Mesenchymal stem cell (in vitro differentiated cells and primary cell): ENCODE measurements at regions not wholly inside any gene's neighbourhood (a gene's known extent, or its start where the extent isn't known, plus 50 kb on each side); places are given as distances from the start of the nearest gene placed in this dataset.

Experiments
- DNase-seq: peaks from one replicate; pipeline ENCODE4 v3.0.0-alpha.2; 2013
- H2AFZ ChIP-seq: one replicate; pipeline ENCODE4 v1.6.1; 2013; ENCODE audit warnings: low read depth, mild to moderate bottlenecking, control low read depth, inconsistent platforms, low read length, moderate library complexity
- H2AK5ac ChIP-seq: 2 replicates; pipeline ENCODE4 v1.6.1; 2013; ENCODE audit warnings: low read length, moderate library complexity, mild to moderate bottlenecking, inconsistent platforms; ENCODE audit not compliant: severe bottlenecking
- H2BK120ac ChIP-seq: one replicate; pipeline ENCODE4 v1.6.1; 2013; ENCODE audit warnings: low read depth, mild to moderate bottlenecking, inconsistent platforms, low read length, moderate library complexity
- H2BK12ac ChIP-seq, 2 experiments: one replicate each; pipeline ENCODE4 v1.6.1; 2013; ENCODE audit warnings: inconsistent platforms in 2 of 2, low read length in 2 of 2, mild to moderate bottlenecking in 2 of 2, moderate library complexity in 2 of 2, control low read depth in 1 of 2
- H2BK15ac ChIP-seq: one replicate; pipeline ENCODE4 v1.6.1; 2013; ENCODE audit warnings: mild to moderate bottlenecking, low read depth, inconsistent platforms; ENCODE audit not compliant: poor library complexity, severe bottlenecking
- H2BK5ac ChIP-seq: 2 replicates; pipeline ENCODE4 v1.6.1; 2013; ENCODE audit warnings: low read depth, mild to moderate bottlenecking, low read length, control low read depth, inconsistent platforms; ENCODE audit not compliant: poor library complexity, severe bottlenecking
- H3K14ac ChIP-seq, 2 experiments: one replicate each; pipeline ENCODE4 v1.6.1; 2013; ENCODE audit warnings: inconsistent platforms in 2 of 2, low read length in 2 of 2, control low read depth in 1 of 2, mild to moderate bottlenecking in 1 of 2, moderate library complexity in 1 of 2
- H3K18ac ChIP-seq, 2 experiments: one replicate each; pipeline ENCODE4 v1.6.1; 2013; ENCODE audit warnings: inconsistent platforms in 2 of 2, low read length in 2 of 2, control low read depth in 1 of 2, low read depth in 1 of 2, mild to moderate bottlenecking in 1 of 2
- H3K23ac ChIP-seq, 2 experiments: one replicate each; pipeline ENCODE4 v1.6.1; 2013; ENCODE audit warnings: inconsistent platforms in 2 of 2, low read length in 2 of 2, mild to moderate bottlenecking in 2 of 2, moderate library complexity in 2 of 2, control low read depth in 1 of 2
- H3K27ac ChIP-seq: 2 replicates; pipeline ENCODE4 v1.5.1; 2013; ENCODE audit warnings: mild to moderate bottlenecking, moderate library complexity, low read length, control low read depth, inconsistent platforms; ENCODE audit not compliant: poor library complexity, severe bottlenecking
- H3K27me3 ChIP-seq, 2 experiments: 2 replicates each; pipeline versions ENCODE4 v1.6.1 to v1.7.0; 2013; ENCODE audit warnings: low read length in 2 of 2, mild to moderate bottlenecking in 2 of 2, moderate library complexity in 2 of 2, control low read depth in 1 of 2, inconsistent platforms in 1 of 2; ENCODE audit not compliant: control insufficient read depth in 1 of 2, insufficient read depth in 1 of 2
- H3K36me3 ChIP-seq, 2 experiments: 2 replicates each; pipeline versions ENCODE4 v1.6.1 to v1.7.0; 2013; ENCODE audit warnings: low read length in 2 of 2, control low read depth in 1 of 2, inconsistent platforms in 1 of 2, low read depth in 1 of 2, mild to moderate bottlenecking in 1 of 2; ENCODE audit not compliant: insufficient read depth in 2 of 2, control insufficient read depth in 1 of 2
- H3K4ac ChIP-seq, 2 experiments: one replicate each; pipeline ENCODE4 v1.6.1; 2013; ENCODE audit warnings: inconsistent platforms in 2 of 2, low read length in 2 of 2, mild to moderate bottlenecking in 2 of 2, moderate library complexity in 2 of 2, control low read depth in 1 of 2, low read depth in 1 of 2
- H3K4me1 ChIP-seq: 2 replicates; pipeline ENCODE4 v1.6.1; 2013; ENCODE audit warnings: low read depth, low read length, control low read depth; ENCODE audit not compliant: control insufficient read depth, insufficient read depth
- H3K4me2 ChIP-seq: 2 replicates; pipeline ENCODE4 v1.6.1; 2013; ENCODE audit warnings: low read length, mild to moderate bottlenecking, inconsistent platforms; ENCODE audit not compliant: poor library complexity, severe bottlenecking
- H3K4me3 ChIP-seq, 2 experiments: 2 replicates each; pipeline versions ENCODE4 v1.5.1 to v1.7.0; 2013; ENCODE audit warnings: low read length in 2 of 2, mild to moderate bottlenecking in 2 of 2, control low read depth in 1 of 2, low read depth in 1 of 2; ENCODE audit not compliant: insufficient read depth in 1 of 2
- H3K79me1 ChIP-seq: replicated peaks from 2 replicates; pipeline ENCODE4 v1.6.1; 2013; ENCODE audit warnings: mild to moderate bottlenecking, control low read depth, low read length, inconsistent platforms; ENCODE audit not compliant: poor library complexity, severe bottlenecking
- H3K9ac ChIP-seq: 2 replicates; pipeline ENCODE4 v1.7.0; 2013; ENCODE audit warnings: mild to moderate bottlenecking, low read length, moderate library complexity
- H3K9me3 ChIP-seq: 2 replicates; pipeline ENCODE4 v1.7.0; 2013; ENCODE audit warnings: mild to moderate bottlenecking, low read length; ENCODE audit not compliant: control insufficient read depth
- H4K8ac ChIP-seq: one replicate; pipeline ENCODE4 v1.6.1; 2013; ENCODE audit warnings: inconsistent platforms, mild to moderate bottlenecking, low read length, moderate library complexity
- H4K91ac ChIP-seq: one replicate; pipeline ENCODE4 v1.6.1; 2013; ENCODE audit warnings: mild to moderate bottlenecking, low read length, inconsistent platforms
- WGBS: methylation state at CpG from one replicate; pipeline ENCODE4 v1.1.7; 2013; ENCODE audit warnings: mixed read lengths; 5-methylcytosine and 5-hydroxymethylcytosine counted together

GRCh38 chr4:15145709-15146108, 143.4 kb downstream of the CPEB2 start:
- Histone ChIP-seq H2AFZ (no peak overlapping the region), H3K4me1 (peaks cover 17% of the 10 kb centered on the region), H3K9ac (no peak overlapping the region), H2BK12ac (no peak overlapping the region), H3K4ac (no peak overlapping the region), H4K8ac (no peak overlapping the region), H3K18ac (no peak overlapping the region), H3K14ac (no peak overlapping the region), H3K36me3 (no peaks in the 10 kb centered on the region), H3K79me1 (no peaks in the 10 kb centered on the region), H3K4me3 (no peak overlapping the region), H4K91ac (no peak overlapping the region), H3K27me3 (no peaks in the 10 kb centered on the region), H3K9me3 (no peaks in the 10 kb centered on the region), H3K4me2 (no peak overlapping the region), H2BK15ac (no peak overlapping the region), H2AK5ac (no peak overlapping the region), H2BK5ac (no peak overlapping the region), H3K27ac (no peak overlapping the region), H2BK120ac (no peak overlapping the region), H3K23ac (no peak overlapping the region)
- 95% methylated on average over 7 of the region's 7 CpGs for WGBS
- DNase-seq: no peak

DNA sequence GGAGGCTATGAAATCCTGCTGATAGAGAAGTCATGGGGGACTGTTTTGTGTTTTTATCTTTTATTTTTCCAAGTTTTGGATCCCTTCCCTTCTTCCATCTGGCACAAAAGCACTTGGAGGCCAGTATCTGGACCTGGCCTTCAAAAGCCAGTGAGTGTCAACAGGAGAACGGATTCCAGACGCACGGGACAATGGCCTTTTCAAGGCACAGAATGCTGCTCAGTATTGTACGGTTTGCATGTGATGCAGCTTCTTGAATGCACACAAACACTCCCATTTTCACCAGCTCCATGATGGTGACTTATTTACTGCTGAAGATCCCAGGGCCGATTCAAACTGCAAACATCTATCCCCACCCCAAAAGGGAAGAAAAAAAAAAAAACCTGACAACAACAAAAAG, 145.4 kb downstream of the CPEB2 start:
- no peak overlapping the region for H3K4me2 ChIP-seq
- H3K27me3 ChIP-seq: no peaks in the 10 kb centered on the region
- no peak overlapping the region for H2BK12ac ChIP-seq
- no peak overlapping the region for H3K4me3 ChIP-seq
- no peak overlapping the region for H4K91ac ChIP-seq
- H3K9me3 ChIP-seq: no peaks in the 10 kb centered on the region
- no peak overlapping the region for H2BK5ac ChIP-seq
- H3K79me1 ChIP-seq: no peaks in the 10 kb centered on the region
- no peak overlapping the region for H2BK15ac ChIP-seq
- no peak overlapping the region for H3K18ac ChIP-seq
- H3K4ac ChIP-seq: no peak overlapping the region
- no peak overlapping the region for H2AFZ ChIP-seq
- no peak overlapping the region for H2BK120ac ChIP-seq
- no peak overlapping the region for H3K9ac ChIP-seq
- H3K36me3 ChIP-seq: no peaks in the 10 kb centered on the region
- no peak overlapping the region for H3K27ac ChIP-seq
- DNase-seq: no peak
- H3K23ac ChIP-seq: no peak overlapping the region
- WGBS: 81% methylated on average over 5 of the region's 5 CpGs
- H3K14ac ChIP-seq: no peak overlapping the region
- peaks cover 17% of the 10 kb centered on the region for H3K4me1 ChIP-seq
- no peak overlapping the region for H4K8ac ChIP-seq
- H2AK5ac ChIP-seq: peak overlapping the region; percentile 15

- DNase-seq: no peak
- H3K36me3 ChIP-seq: no peaks in the 10 kb centered on the region
- no peak overlapping the region for H3K27ac ChIP-seq
- H2AFZ ChIP-seq: no peak overlapping the region
- no peak overlapping the region for H3K14ac ChIP-seq
- no peak overlapping the region for H2BK12ac ChIP-seq
- H3K9ac ChIP-seq: no peak overlapping the region
- H3K27me3 ChIP-seq: no peaks in the 10 kb centered on the region
- peak overlapping the region in 1 of 2 experiments; percentile 70 for H3K18ac ChIP-seq
- H3K4me2 ChIP-seq: no peak overlapping the region
- H3K23ac ChIP-seq: no peak overlapping the region
- no peak overlapping the region for H2BK5ac ChIP-seq
- peaks cover 17% of the 10 kb centered on the region for H3K4me1 ChIP-seq
- H3K4me3 ChIP-seq: no peak overlapping the region
- H2BK15ac ChIP-seq: no peak overlapping the region
- no peaks in the 10 kb centered on the region for H3K9me3 ChIP-seq
- WGBS: 84% methylated on average over 11 of the region's 11 CpGs
- no peak overlapping the region for H4K8ac ChIP-seq
- no peak overlapping the region for H4K91ac ChIP-seq
- H3K79me1 ChIP-seq: no peaks in the 10 kb centered on the region
- H3K4ac ChIP-seq: no peak overlapping the region
- no peak overlapping the region for H2BK120ac ChIP-seq
- H2AK5ac ChIP-seq: no peak overlapping the region
These were observed 145.9 kb downstream of the CPEB2 start for GRCh38 chr4:15148199-15148598.

DNA sequence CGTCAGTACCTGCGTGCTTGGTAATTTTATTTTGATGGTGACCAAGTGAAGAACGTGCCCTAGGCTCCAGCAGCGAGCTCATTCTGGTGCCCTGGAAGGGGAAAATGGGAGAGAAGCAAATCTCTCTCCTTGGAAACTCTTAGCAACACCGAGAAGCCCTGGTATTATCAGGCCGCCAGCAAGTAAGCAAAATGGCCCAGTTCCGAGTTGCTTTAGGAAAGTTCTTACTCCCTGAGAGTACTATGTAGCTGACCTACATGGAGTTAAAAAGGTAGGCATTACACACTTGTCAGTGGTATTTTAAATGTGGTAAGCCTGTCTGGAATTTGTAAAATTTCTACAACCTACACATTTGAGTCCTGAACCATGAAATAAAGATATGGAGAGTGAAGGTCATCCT, 146.4 kb downstream of the CPEB2 start:
- no peak overlapping the region for H3K18ac ChIP-seq
- H2AFZ ChIP-seq: no peak overlapping the region
- H3K14ac ChIP-seq: no peak overlapping the region
- H4K91ac ChIP-seq: no peak overlapping the region
- H3K9ac ChIP-seq: no peak overlapping the region
- H3K4ac ChIP-seq: no peak overlapping the region
- peak overlapping the region; percentile 27 for H2AK5ac ChIP-seq
- DNase-seq: no peak
- no peak overlapping the region for H3K23ac ChIP-seq
- no peak overlapping the region for H3K4me2 ChIP-seq
- H3K36me3 ChIP-seq: no peaks in the 10 kb centered on the region
- H4K8ac ChIP-seq: no peak overlapping the region
- H2BK12ac ChIP-seq: peak overlapping the region in 1 of 2 experiments; percentile 42
- H2BK5ac ChIP-seq: no peak overlapping the region
- H3K4me3 ChIP-seq: no peak overlapping the region
- H2BK15ac ChIP-seq: no peak overlapping the region
- no peaks in the 10 kb centered on the region for H3K79me1 ChIP-seq
- peaks cover 17% of the 10 kb centered on the region for H3K4me1 ChIP-seq
- H3K9me3 ChIP-seq: no peaks in the 10 kb centered on the region
- H3K27ac ChIP-seq: no peak overlapping the region
- WGBS: 93% methylated on average over 7 of the region's 7 CpGs
- no peaks in the 10 kb centered on the region for H3K27me3 ChIP-seq
- H2BK120ac ChIP-seq: no peak overlapping the region
